OCI-LY1 (cell line): ENCODE measurements at regions not wholly inside any gene's neighbourhood (a gene's known extent, or its start where the extent isn't known, plus 50 kb on each side); places are given as distances from the start of the nearest gene placed in this dataset.
"Not testable (repeated sequence)": the region's sequence is repeated elsewhere in the genome, so short reads cannot be mapped to it uniquely, and the experiment has no call there.

Experiments
- EZH2 ChIP-seq: fragments of 200-600 bp; sonication (generic), shearing (Covaris generic); IDR thresholded peaks from 2 replicates; pipeline ENCODE4 v1.8.0; 2017; ENCODE audit warnings: borderline replicate concordance, mixed run types, mild to moderate bottlenecking, antibody characterized with exemption, low read length, moderate library complexity, mixed read lengths
- TF ChIP-seq, protein P1 (sequence below): fragments of 200-600 bp; sonication (generic), shearing (Covaris generic); IDR thresholded peaks from 2 replicates; pipeline ENCODE4 v1.5.1; 2017; ENCODE audit warnings: mild to moderate bottlenecking, antibody characterized with exemption, low read length, moderate library complexity, mixed read lengths

DNA sequence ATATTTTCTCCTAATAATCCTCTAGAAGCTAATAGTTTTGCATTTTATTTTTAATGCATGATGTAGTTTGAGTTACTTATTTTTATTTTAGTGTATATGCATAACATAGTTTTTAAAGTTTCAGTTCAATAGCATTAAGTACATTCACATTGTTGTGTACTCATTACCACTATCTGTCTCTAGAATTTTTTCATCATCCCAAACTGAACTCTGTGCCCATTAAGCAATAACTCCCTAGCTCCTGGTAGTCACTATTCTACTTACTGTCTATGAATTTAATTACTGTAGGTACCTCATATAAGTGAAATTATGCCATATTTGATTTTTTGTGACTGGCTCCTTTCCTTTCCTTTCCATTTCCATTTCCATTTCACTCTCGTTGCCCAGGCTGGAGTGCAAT lies 74.4 kb upstream of the NUTM2F start:
- TF ChIP-seq, protein P1, sequence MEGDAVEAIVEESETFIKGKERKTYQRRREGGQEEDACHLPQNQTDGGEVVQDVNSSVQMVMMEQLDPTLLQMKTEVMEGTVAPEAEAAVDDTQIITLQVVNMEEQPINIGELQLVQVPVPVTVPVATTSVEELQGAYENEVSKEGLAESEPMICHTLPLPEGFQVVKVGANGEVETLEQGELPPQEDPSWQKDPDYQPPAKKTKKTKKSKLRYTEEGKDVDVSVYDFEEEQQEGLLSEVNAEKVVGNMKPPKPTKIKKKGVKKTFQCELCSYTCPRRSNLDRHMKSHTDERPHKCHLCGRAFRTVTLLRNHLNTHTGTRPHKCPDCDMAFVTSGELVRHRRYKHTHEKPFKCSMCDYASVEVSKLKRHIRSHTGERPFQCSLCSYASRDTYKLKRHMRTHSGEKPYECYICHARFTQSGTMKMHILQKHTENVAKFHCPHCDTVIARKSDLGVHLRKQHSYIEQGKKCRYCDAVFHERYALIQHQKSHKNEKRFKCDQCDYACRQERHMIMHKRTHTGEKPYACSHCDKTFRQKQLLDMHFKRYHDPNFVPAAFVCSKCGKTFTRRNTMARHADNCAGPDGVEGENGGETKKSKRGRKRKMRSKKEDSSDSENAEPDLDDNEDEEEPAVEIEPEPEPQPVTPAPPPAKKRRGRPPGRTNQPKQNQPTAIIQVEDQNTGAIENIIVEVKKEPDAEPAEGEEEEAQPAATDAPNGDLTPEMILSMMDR: not testable (repeated sequence)
- TF ChIP-seq EZH2: not testable (repeated sequence)
